GM19193 (cell line): ENCODE measurements at regions not wholly inside any gene's neighbourhood (a gene's known extent, or its start where the extent isn't known, plus 50 kb on each side); places are given as distances from the start of the nearest gene placed in this dataset.

Source experiments
- POLR2A ChIP-seq: IDR thresholded peaks from 4 replicates; pipeline ENCODE4 v1.6.1; 2011; ENCODE audit not compliant: insufficient read depth, insufficient read length; ENCODE audit errors: extremely low read depth

DNA sequence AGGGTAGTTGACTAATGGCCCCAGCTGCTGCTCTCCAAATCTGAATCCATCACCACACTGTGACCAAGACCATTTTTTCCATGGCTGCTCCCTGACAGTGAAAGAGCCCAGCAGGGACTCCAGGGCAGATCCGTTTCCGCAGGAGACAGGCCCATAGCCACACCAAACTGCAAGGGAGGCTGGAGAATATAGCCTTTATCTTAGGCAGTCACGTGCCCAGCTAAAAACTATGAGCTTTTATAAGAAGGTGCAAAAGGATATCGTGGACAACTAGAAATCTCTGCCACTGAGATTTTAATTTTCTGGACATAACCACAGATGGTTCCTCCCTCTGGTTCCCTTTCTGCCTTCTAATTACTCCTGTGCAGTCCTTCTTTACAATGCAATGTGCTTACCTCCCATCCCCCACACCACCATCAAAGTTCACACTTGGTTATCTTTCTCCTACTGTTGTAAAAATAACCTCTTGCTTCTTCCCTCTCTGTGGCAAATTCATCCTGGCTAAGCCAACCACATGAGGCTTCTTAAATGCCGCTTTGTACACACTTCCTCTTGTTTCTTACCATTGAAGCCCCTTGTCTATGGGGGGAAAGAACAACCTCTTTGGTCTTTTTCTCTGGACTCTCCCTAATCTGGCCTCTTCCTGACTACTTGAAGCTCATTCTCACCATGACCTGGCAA is 233.7 kb downstream of the SHQ1 start:
- no peak for TF ChIP-seq POLR2A

DNA sequence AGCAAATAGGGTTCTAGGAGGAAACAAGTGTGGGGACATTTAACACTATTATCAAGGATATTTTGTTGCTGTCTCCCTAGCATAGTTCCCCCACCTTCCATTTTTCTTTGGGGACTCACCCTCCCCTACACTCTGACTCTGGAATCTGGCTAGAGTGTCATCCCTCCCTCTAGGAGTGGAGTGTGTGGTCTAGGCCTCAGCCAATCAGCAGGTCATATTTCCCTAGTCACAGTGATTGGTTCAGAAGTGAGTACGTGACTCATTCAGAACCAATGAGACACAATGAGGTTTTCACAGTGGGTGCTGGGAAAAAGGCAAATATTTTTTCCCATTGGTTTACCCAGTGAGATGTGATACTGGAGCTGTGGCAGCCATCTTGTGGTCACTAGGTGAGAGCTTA is 234.4 kb downstream of the SHQ1 start:
- no peak for TF ChIP-seq POLR2A

DNA sequence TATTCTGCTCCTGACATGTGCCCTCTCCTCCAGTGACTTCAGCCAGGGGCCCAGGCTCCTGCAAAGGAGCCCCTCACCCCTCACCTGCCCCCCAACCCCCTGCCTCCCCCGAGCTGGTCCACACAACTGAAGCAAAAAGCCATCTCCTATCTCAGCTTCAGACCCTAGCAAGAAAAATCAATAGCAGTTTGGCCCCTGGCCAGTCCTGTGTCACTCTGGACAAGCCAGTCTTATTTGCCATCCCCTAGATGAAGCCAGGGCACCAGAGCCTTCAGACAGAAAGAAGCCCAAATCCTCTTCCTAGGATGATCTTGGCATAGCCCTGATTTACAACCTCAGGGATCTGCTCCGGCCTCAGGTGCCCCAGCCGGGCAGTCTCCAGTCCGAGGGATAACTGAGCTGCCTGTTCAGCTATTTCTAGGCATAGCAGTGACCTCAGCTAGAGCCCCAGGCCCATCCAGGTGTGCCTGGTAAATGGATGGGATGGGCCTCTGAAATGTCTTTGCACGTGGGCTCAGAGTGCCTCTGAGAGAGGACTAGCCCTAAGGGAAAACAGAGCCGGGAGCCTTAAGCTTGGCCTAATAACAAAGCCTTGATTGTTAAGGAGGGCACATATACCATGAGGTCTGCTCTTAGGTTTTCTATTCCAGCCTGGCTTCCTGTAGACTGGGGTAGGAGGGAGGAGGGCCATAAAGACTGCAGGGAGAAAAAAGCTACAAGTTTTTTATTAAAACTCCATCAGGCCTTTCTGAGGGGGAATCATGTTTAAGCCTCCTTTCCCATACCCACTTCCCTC is 242.0 kb downstream of the SHQ1 start:
- no peak for TF ChIP-seq POLR2A

DNA sequence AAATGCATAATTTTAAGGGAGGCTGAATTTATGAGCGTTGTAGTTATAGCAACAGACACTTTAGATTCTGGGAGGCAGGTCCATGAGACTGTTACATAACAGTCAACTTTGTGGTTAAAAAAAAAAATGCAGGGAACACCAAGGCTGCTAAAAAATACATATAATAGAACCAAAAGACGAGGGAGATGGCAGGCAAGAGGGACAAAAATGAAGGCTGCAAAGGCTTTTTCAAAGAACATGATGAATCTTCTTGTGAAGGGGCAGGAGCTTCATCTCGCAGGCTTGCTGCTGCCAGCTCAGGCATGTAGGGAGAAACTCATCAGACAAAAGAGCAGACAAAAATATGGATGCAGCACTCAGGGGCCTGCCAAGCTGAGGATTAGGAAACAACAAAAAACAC is 243.9 kb downstream of the SHQ1 start:
- no peak for TF ChIP-seq POLR2A

DNA sequence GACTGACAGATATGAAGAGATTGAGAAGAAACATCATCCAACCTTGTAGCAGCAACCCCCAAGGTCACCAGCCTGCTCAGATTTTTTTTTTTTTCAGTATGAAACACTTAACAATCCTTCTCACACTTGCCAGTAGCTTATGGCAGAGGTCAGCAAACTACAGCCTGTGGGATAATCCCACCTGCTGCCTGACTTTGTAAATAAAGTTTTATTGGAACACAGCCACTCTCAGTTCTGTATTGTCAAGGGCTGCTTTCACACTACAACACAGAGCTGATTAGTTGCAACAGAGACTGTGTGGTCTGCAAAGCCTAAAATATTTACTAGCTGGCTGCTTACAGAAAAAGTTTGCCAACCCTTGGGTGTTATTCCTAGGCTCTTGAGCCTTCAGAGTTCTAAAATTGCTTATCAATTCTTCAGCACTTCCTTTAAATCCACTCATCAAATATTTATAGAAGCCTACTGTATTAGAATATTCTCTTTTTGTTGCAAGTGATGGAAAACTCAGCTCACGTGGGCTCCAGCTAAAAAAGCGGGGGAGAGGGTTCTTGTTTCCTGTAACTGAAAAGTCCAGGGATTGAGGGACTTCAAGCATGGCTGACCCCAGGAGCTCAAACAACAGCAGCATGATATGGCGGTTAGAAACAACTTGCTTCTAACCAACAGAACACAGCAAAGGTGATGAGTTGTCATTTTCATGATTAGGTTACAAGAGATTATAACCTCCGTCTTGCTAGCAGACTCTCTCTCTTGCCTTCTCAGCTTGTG is 246.1 kb downstream of the SHQ1 start:
- TF ChIP-seq POLR2A, result no peak

DNA sequence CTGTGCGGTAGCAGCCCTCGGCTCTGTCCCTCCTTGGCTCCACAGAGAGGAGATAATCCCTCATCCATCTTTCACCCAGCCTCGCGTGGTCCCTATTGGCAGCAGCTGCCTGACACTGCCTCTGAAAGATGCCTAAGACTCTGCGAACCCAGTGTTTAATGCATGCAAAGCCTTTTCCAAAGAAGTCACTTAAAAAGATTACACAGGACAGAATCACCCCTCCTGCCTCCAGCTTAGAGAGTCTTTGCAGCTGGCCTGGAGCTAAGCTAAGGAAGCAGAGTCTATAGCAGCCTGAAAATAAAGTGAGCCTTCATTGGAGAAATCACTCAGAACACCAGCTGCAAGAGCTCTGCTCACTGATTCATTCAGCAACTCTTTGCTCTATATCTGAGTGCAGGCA is 247.2 kb downstream of the SHQ1 start:
- no peak for TF ChIP-seq POLR2A

DNA sequence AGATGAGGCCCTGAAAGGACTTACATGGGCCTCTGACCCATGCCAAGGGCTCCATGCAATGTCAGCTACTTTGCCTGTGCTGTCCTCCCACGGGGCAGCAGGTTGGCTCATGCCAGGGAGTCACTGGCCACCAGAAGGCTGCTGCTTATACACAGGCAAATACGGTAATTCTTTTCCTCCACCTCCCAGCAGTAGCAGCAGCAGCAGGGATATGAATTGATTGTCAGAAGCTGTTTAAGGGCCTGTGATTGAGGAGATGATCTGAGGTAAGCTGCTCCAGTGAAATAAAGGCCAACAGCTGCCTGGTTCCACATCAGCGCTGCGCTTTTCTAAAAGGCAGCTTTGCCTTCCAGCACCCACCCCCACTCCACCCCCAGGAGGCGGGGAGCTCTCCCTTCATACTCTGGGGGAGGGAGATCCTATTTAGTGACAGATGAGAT is 250.5 kb downstream of the SHQ1 start:
- no peak for TF ChIP-seq POLR2A

DNA sequence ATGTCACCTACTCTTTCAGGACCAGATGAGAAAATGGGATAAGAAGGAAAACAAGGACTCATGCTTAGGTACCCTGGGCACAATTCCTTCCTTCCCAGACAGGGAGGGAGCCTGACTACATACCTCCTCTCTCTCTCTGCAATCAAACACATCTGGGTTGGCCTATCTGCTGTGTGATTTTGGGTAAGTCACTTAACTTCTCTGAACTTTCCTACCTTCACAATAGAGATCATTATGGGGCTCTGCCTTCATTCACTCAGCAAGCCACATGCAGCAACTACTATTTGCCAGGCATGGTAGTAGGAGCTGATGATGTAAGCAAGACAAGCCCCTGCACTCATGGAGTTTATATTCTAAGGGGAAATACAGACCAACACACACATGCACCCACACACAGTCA is 251.2 kb downstream of the SHQ1 start:
- no peak for TF ChIP-seq POLR2A

DNA sequence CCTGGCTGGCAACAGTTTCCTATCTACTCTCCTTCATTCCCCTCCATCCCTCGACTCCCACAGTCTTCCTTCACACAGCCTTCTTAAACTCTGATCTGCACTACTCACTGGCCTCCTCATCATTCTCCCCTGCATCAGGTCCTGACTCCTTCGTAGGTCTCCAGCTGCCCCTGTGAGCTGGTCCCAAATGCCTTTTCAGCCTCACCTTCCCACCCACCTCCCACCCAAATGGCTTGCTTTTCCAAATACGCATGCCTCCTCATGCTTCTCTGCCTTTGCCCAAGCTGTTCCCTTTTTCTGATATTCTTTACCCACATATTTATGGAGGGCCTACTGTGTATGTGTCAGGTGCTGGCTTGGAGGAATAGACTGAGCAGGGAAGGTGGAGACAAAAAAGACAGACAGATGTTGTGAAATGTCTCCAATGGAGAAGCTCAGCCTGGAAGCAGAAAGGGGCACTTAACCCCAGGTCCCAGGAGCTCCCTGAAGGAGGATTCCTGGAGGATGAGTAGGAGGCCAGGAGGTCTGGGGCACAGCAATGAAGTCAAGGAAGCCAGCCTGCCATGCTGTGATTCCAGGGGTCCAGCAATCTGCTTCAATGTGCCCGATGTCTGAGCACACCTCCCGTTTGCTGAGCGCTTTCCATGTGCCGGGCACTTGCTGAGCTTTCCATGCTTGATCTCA is 252.2 kb downstream of the SHQ1 start:
- TF ChIP-seq POLR2A, result no peak

DNA sequence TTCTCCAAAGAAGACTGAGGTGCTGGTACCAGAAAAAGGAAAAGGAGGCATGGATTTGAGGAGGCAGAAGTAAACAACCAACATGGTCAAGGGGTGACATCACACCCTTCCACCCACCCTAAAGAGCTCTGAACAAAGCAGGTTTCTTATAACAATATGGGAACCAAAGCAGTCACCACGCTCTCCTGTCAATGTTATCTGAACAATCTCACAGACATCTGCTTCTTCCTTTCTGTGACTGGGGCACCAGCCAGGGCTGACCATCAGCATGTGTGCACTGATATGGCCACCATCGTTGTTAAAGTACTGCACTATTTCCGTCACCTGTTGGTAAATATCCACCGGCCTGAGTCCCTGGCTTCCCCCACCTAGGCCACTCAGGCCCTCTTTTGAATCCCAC is 252.9 kb downstream of the SHQ1 start:
- no peak for TF ChIP-seq POLR2A

DNA sequence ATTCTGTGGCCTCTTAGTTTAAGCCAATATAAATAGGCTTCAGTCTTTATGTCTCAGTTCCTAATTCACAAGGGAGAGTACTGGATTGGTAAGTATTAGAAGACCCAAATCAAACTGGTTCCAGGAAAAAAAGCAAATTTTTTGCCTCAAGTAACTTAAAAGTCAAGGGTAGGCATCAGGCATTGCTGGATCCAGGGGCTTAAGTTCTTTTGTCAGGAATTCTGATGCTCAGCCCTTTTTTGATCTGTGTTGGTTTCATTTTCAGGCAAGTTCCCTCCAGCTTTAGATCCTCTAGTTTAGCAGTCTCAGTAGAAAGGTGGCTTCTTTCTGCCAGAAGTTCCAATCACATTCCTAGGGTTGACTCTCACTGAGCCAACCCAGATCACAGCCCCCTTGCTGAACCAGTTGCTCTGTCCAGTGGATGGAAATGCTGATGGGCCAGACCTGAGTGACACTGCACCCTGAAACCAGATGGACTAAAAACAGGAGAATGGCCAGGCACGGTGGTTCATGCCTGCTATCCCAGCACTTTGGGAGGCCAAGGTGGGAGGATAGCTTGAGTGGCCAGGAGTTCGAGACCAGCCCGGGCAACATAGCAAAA is 253.5 kb downstream of the SHQ1 start:
- no peak for TF ChIP-seq POLR2A

DNA sequence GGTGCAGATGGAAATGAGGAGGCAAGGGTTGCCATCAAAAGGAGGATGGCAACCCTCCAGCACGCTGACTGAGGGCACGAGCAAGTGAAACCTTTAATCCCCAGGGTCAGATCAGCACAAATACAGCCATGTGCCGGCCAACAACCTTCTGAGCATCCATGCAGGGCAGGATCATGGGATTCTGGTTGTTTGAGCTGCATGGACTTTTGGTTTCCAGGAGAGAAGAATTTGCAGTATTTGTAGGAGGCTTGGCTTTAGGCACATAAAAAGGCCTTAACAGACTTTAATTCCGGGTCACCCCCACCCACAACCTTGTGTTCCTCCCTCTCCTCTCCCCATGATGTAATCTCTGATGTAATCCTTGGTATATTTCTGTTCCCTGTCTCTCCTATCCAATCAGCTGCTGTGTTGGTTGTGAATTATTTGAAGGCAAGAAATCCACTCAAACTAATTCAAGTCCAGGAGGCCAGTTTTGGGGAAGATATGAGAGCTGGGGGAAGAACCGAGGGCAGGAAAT is 254.3 kb downstream of the SHQ1 start:
- TF ChIP-seq POLR2A, result no peak

DNA sequence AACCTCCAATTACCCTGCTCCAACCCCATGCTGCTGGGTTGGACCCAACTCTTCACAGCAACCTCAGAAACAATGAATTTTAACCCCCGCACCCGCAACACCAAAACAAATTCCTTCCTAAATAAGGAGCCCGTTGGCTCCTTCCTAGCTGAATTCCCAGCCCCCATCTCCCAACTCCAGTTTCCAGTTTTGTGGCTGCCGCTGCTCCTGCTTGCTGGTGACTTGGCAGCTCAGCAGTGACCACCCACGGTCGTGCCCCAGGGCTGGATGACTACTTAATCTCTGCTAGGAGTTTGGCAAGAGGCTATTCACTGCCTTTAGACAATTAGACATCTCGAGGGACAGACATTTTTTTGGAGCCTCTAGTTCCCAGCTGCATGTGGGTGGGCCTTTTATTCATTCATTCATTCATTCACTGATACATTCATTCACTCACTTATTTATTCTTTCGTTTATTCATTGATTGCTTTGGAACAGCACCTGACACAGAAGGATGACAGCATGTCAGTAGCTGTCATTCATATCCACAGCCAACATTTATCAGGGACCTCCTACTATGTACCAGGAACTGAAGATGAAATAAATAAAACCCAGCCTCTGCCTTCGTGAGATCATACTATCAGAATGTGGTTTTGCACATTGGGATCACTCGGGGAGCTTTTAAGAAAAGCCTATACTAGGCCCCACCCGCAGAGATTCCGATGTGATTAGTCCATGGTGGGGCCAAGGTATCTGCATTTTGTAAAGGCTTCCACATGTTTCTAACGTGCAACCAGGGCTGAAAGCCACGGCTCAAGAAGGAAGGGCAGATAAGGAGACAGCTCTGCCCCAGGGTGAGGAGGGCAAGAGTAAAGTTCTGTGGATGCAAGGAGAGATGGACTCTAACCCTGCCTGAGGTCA is 256.5 kb downstream of the SHQ1 start:
- no peak for TF ChIP-seq POLR2A
